Fibroblast of pulmonary artery (primary cell): ENCODE measurements at regions not wholly inside any gene's neighbourhood (a gene's known extent, or its start where the extent isn't known, plus 50 kb on each side); places are given as distances from the start of the nearest gene placed in this dataset.
"Not testable (repeated sequence)": the region's sequence is repeated elsewhere in the genome, so short reads cannot be mapped to it uniquely, and the experiment has no call there.

Experiments
- DNase-seq: peaks from one replicate; pipeline ENCODE4 v3.0.0-alpha.2; 2010; ENCODE audit warnings: low read depth
- H3K4me3 ChIP-seq: replicated peaks from 2 replicates; pipeline ENCODE4 v1.5.1; 2011; ENCODE audit warnings: low read depth, mild to moderate bottlenecking, control low read depth, low read length, moderate library complexity
- TF ChIP-seq, protein P1 (sequence below): IDR thresholded peaks from 2 replicates; pipeline ENCODE4 v1.5.1; 2011; ENCODE audit warnings: mild to moderate bottlenecking, control low read depth, low read length, inconsistent platforms; ENCODE audit errors: missing control alignments

DNA sequence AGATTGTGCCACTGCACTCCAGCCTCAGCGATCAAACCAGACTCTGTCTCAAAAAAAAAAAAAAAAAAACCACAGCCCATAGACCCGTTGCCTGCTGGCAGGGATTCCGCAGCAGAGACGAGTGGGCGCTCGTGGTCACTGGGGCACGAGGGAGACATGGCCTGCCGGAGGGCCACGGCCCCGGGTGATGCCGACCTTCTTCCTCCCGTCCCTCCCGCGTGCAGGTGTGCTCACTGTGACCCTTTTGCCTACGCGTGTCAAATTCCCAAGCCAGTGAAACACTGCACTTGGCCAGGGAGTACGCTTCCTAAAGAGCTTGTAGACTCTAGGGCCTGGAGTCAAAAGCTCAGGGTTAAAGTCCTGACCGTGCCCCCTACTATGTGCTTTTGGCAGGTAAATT lies 397.6 kb upstream of the MYT1L start:
- no peak overlapping the region for H3K4me3 ChIP-seq
- TF ChIP-seq, protein P1, sequence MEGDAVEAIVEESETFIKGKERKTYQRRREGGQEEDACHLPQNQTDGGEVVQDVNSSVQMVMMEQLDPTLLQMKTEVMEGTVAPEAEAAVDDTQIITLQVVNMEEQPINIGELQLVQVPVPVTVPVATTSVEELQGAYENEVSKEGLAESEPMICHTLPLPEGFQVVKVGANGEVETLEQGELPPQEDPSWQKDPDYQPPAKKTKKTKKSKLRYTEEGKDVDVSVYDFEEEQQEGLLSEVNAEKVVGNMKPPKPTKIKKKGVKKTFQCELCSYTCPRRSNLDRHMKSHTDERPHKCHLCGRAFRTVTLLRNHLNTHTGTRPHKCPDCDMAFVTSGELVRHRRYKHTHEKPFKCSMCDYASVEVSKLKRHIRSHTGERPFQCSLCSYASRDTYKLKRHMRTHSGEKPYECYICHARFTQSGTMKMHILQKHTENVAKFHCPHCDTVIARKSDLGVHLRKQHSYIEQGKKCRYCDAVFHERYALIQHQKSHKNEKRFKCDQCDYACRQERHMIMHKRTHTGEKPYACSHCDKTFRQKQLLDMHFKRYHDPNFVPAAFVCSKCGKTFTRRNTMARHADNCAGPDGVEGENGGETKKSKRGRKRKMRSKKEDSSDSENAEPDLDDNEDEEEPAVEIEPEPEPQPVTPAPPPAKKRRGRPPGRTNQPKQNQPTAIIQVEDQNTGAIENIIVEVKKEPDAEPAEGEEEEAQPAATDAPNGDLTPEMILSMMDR: no peak
- no peak for DNase-seq

DNA sequence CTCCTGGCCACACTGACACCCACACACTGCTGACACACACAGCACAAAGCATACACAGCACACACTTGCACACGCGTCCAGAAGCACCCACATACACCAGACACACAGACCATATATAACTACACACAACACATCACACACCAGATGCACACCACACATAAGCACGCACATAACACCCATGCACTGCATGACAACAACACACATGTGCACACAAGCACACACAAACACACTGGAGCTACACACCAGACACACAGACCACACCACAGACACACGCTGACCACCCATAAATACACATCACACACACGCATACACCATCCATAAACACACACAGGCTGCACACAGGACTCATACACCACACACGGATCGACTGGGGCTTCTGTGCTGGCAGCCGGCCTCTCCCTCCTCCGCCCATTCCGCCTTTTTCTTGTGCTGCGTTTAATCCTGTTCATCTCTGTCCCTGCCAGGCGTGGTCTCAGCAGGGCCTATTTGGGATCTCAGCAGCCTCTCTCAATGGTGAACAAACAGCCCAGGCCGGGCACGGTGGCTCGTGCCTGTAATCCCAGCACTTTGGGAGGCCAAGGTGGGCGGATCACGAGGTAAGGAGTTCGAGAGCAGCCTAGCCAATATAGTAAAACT lies 396.9 kb upstream of the MYT1L start:
- TF ChIP-seq, protein P1: no peak
- no peak overlapping the region for H3K4me3 ChIP-seq
- no peak for DNase-seq

DNA sequence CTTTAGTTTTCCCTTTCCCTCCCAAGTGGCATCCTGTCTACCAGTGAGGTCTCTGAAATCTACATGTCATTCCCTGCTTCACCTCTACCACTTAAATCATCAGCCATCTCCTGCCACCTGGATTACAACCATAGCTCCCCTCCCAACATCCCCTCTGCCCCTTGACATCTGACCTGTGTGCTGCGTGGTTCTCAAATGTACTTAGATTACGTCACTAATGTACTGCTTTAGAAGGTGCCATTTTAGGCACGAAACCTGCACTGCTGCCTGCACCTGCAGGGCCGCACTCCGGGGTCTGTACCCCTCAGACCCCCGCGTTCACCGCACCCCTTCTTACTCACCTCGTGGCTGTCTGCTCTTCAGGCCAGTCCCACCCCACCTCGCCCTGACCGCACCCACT lies 395.1 kb upstream of the MYT1L start:
- no peak overlapping the region for H3K4me3 ChIP-seq
- TF ChIP-seq, protein P1: no peak

DNA sequence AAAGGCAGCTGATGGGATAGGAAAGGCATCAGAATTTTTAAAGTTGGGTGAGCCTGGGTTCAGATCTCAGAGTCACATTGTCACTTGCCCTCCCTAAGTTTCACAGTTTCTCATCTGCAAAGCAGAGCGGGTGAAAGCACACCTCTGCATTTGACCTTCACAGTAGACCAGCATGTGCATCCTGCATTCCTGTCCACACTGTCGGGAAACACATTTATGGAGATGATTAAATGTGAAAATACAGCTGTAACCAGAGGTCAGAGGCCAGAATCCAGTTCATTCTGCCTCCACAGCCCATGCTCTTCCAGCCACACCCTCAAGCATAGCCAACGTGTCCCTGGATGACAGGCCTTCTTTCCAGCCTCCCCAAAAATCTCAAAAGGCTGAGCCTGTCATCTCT lies 392.0 kb upstream of the MYT1L start:
- H3K4me3 ChIP-seq: no peak overlapping the region
- TF ChIP-seq, protein P1: no peak
- DNase-seq: no peak

More for the DNA sequence above, 395.1 kb upstream of the MYT1L start:
- no peak for DNase-seq

DNA sequence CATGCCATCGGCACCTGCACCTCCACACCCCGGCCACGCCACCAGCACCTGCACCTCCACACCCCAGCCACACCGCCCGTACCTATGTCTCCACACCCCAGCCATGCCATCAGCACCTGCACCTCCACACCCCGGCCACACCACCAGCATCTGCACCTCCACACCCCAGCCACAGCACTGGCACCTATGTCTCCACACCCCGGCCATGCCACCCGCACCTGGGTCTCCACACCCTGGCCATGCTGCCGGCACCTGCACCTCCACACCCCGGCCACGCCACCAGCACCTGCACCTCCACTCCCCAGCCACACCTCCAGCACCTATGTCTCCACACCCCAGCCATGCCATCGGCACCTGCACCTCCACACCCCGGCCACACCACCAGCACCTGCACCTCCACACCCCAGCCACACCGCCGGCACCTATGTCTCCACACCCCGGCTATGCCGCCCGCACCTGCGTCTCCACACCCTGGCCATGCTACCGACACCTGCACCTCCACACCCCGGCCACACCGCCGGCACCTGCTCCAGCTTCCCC lies 390.3 kb upstream of the MYT1L start:
- TF ChIP-seq, protein P1: no peak
- no peak for DNase-seq
- no peak overlapping the region for H3K4me3 ChIP-seq

DNA sequence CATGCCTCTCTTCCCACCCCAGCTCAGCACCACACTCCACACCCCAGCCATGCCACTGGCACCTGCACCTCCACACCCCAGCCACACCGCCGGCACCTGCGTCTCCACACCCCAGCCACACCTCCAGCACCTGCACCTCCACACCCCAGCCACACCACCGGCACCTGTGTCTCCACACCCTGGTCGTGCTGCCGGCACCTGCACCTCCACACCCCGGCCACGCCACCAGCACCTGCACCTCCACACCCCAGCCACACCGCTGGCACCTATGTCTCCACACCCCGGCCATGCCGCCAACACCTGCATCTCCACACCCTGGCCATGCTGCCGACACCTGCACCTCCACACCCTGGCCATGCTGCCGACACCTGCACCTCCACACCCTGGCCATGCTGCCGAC lies 389.7 kb upstream of the MYT1L start:
- H3K4me3 ChIP-seq, DNase-seq: not testable (repeated sequence)

DNA sequence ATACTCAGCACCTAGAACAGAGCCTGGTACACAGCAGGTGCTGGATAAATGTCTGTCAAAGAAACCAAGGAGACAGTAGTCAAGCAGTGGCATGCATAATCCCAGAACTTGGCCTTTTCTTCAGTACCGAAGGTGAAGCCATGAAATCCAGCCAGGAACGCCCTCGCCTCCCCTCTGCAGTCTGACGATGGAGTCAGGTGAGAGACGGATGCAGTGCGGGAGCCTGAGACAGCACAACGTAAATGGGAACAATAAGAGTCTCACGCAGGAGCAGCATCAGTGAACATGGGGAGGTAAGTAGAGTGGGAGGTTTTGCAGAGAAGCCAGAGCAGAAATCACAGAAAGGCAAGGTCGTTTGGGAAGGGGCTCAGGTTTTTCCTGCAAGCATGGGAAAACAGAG lies 389.3 kb upstream of the MYT1L start:
- H3K4me3 ChIP-seq: no peak overlapping the region
- TF ChIP-seq, protein P1: no peak
- no peak for DNase-seq
